ENCODE measurements at regions not wholly inside any gene's neighbourhood (a gene's known extent, or its start where the extent isn't known, plus 50 kb on each side); places are given as distances from the start of the nearest gene placed in this dataset.
"Not testable (repeated sequence)": the region's sequence is repeated elsewhere in the genome, so short reads cannot be mapped to it uniquely, and the experiment has no call there.

DNA sequence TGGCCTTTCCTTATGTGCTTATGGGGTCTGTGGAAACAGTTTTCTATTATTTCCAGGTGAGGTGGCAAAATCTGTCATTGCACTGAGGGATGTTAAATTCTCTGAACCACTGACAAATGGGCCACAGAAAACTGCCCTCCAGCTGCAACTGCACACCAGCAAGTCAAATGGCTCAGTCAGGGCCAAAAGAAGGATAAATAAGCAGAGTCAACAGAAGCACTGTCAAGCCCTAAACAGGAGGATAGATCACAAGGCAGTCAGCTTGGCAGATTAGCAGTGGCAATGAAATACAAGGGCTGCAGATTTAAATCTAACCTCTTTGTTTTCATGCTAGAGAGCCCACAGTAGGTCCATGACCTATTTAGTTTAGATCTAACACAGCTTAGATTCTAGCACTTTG, 435.6 kb downstream of the ETS1 start:
- no peak for DNase-seq
- H3K4me1 Mint-ChIP-seq (ENCODE audit: low read depth), result no peaks in the 10 kb centered on the region
- H3K27me3 Mint-ChIP-seq (ENCODE audit: low read depth), result no peaks in the 10 kb centered on the region
- ATAC-seq, result no peak
- H3K36me3 Mint-ChIP-seq (ENCODE audit: insufficient read depth), result no peaks in the 10 kb centered on the region
- no peak overlapping the region for H3K4me3 Mint-ChIP-seq
- H3K9me3 Mint-ChIP-seq, result no peaks in the 10 kb centered on the region

DNA sequence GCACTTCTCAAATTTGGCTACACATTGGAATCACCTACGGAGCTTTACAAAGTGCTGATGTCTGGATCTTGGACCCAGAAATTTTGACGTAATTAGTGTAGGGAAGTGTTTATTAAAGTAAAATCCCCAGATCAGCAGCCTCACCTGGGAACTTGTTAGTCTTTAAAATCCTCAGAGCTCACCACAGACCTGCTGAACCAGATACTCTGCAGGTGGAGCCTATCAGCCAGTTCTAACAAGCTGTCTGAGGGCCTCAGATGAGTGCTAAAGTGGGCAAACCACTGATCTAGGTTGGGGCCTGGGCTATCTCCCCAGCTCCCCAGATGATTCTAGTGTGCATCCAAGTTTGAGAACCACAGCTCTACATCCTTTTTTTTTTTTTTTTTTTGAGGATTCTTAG, 436.0 kb downstream of the ETS1 start:
- Mint-ChIP-seq H3K9me3 (no peaks in the 10 kb centered on the region), H3K27me3 (ENCODE audit: low read depth) (no peaks in the 10 kb centered on the region), H3K36me3 (ENCODE audit: insufficient read depth) (no peaks in the 10 kb centered on the region), H3K4me3 (no peak overlapping the region), H3K4me1 (ENCODE audit: low read depth) (no peaks in the 10 kb centered on the region)
- ATAC-seq (no peak), DNase-seq (no peak)

DNA sequence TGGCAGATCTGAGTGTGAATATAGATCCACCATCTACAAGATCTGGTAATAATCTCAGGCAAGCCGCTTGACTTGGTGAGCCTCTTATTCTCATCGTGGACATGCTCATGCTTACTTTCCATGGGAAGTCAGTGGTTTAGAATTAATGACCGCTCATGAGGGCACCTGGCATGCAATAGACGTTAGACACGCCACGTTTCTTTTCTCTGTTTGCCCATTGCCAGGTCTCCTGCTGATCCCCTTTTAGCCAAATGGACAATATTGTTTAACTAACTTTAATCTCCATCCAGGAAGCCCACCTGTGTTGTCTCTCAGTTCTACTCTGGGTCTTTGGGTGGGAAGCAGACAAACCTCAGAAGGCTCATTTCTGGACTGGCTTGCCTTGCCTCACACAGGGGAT, 439.1 kb downstream of the ETS1 start:
- ATAC-seq (no peak), DNase-seq (no peak)
- no peaks in the 10 kb centered on the region for H3K9me3 Mint-ChIP-seq
- no peaks in the 10 kb centered on the region for H3K4me1 Mint-ChIP-seq (ENCODE audit: low read depth)
- H3K36me3 Mint-ChIP-seq (ENCODE audit: insufficient read depth), result no peaks in the 10 kb centered on the region
- H3K27me3 Mint-ChIP-seq (ENCODE audit: low read depth), result no peaks in the 10 kb centered on the region
- H3K4me3 Mint-ChIP-seq, result no peak overlapping the region

DNA sequence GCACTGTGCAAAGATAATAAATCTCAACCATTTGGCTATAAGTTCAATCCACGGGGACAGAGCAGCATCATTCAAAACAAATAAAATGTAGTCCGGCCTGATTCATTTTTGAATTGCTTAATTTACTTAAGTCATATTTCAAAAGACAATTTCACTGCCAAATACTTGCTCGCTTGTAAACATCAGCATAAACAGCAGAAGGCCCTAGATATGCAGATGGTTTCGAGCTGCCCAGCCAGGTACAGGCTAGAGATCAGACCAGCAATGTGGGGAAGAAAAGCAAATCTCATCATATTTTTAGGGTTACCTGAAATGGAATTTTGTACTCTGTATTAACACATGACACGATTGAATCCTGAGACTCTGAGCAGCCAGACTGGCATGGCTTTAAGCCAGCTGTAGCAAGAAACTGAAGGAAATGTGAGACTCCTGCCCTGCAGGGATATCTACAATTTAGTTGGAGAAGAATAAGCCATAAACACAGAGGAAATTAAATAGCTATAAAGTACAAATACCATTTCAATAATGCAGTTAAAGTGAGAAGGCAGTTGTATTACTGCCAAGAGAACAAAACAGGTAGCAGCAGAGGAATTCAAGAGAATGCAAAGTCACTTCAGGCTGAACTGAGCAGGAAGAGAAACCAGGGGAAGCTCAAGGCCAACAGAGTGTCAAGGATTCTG, 440.3 kb downstream of the ETS1 start:
- Mint-ChIP-seq H3K36me3 (ENCODE audit: insufficient read depth) (no peaks in the 10 kb centered on the region), H3K4me1 (ENCODE audit: low read depth) (no peaks in the 10 kb centered on the region), H3K9me3 (no peaks in the 10 kb centered on the region), H3K27me3 (ENCODE audit: low read depth) (no peaks in the 10 kb centered on the region), H3K4me3 (no peak overlapping the region)
- ATAC-seq (no peak), DNase-seq (no peak)

DNA sequence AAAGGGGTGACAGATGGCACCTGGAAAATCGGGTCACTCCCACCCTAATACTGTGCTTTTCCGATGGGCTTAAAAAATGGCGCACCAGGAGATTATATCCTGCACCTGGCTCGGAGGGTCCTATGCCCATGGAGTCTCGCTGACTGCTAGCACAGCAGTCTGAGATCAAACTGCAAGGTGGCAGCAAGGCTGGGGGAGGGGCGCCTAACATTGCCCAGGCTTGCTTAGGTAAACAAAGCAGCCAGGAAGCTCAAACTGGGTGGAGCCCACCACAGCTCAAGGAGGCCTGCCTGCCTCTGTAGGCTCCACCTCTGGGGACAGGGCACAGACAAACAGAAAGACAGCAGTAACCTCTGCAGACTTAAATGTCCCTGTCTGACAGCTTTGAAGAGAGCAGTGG, 447.1 kb downstream of the ETS1 start:
- not testable (repeated sequence) for H3K4me3 Mint-ChIP-seq; DNase-seq; ATAC-seq; H3K9me3 Mint-ChIP-seq; H3K27me3 Mint-ChIP-seq (ENCODE audit: low read depth); H3K36me3 Mint-ChIP-seq (ENCODE audit: insufficient read depth)
- peaks cover 17% of the 10 kb centered on the region for H3K4me1 Mint-ChIP-seq (ENCODE audit: low read depth)

DNA sequence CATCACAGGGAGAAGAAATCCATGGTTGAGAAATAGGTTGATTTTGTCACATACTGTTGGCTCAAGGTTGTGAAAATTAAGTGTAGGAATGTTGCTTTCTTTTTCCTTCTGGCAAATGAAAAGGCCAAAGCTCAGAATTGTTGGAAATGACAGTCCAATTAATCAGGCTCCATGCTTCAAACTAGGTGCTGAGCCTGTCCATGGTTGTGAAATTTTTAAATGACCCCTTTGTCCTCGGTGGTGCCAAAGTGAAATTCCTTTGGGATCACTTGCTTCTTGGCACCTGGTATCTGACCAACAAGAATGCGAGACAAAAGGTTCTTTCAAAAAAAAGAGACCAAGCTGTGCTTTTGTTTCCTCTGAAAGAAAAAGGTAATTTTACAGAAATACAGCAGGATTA, 451.9 kb downstream of the ETS1 start:
- H3K27me3 Mint-ChIP-seq (ENCODE audit: low read depth), result peaks cover 3% of the 10 kb centered on the region
- DNase-seq, result no peak
- no peak overlapping the region for H3K4me3 Mint-ChIP-seq
- ATAC-seq, result no peak
- peaks cover 1% of the 10 kb centered on the region for H3K36me3 Mint-ChIP-seq (ENCODE audit: insufficient read depth)
- H3K4me1 Mint-ChIP-seq (ENCODE audit: low read depth), result peaks cover 17% of the 10 kb centered on the region
- peaks cover 9% of the 10 kb centered on the region for H3K9me3 Mint-ChIP-seq

DNA sequence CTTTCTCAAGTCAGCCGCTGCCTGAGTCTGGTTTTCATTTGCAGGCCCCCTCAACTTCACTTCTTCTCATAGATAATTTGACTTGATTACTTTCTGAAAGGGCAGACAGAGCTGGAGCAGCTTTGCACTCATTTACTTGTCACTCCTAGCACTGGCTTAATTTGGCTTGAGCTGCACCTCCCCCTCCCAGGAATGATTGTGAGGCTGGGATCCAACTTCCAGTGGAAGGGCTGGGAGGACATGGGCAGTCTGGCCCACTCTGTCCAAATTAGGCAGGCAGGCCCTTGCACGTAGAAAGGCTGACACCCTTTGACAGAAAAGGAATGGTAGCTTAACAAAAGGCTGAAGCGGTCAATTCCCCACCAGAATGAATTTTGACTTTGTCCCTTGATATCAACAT, 453.9 kb downstream of the ETS1 start:
- no peaks in the 10 kb centered on the region for H3K36me3 Mint-ChIP-seq (ENCODE audit: insufficient read depth)
- DNase-seq, result no peak
- H3K4me1 Mint-ChIP-seq (ENCODE audit: low read depth), result no peaks in the 10 kb centered on the region
- H3K9me3 Mint-ChIP-seq, result no peaks in the 10 kb centered on the region
- H3K27me3 Mint-ChIP-seq (ENCODE audit: low read depth), result peaks cover 3% of the 10 kb centered on the region
- ATAC-seq, result no peak
- no peak overlapping the region for H3K4me3 Mint-ChIP-seq

DNA sequence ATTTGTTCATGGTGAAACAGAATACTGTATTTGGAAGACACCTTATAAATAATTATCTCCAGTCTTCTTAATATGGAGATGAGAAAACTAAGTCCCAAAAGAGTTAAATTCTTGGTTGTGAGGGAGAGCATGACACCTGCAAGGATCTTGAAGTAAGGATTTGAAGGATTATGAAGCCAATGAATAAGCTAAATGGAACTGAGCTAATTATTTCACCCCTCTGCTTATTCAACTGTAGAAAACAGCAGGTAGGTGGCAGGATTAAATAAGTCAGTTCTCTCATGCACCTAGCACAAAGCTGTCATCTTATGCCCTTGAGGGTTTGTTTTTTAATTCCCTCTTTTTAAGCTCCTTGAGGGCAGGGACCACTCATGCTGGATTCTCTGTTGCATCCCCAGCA, 457.3 kb downstream of the ETS1 start:
- H3K4me3 Mint-ChIP-seq, result no peak overlapping the region
- no peak for DNase-seq
- H3K36me3 Mint-ChIP-seq (ENCODE audit: insufficient read depth), result no peaks in the 10 kb centered on the region
- ATAC-seq, result no peak
- H3K27me3 Mint-ChIP-seq (ENCODE audit: low read depth), result no peaks in the 10 kb centered on the region
- no peaks in the 10 kb centered on the region for H3K4me1 Mint-ChIP-seq (ENCODE audit: low read depth)
- no peaks in the 10 kb centered on the region for H3K9me3 Mint-ChIP-seq

DNA sequence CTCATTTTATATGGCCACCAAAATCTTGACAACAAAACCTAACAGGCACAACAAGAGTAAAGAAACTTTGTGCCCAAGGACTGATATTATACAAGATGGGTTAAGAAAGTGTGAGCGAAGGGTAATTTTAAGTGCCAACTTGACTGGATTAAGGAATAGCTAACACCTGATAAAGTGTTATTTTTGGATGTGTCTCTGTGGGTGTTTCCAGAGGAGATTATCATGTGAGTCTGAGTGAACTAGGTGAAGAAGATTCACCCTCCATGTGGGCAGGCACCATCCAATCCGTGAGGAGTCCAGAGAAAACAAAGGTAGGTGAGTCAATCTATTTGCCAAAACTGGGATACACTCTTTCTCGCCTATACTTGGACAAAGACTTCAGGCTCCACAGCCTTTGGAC, 461.6 kb downstream of the ETS1 start:
- Mint-ChIP-seq H3K36me3 (ENCODE audit: insufficient read depth) (no peaks in the 10 kb centered on the region), H3K4me1 (ENCODE audit: low read depth) (no peaks in the 10 kb centered on the region), H3K4me3 (no peak overlapping the region), H3K27me3 (ENCODE audit: low read depth) (no peaks in the 10 kb centered on the region), H3K9me3 (no peaks in the 10 kb centered on the region)
- ATAC-seq (no peak), DNase-seq (no peak)

DNA sequence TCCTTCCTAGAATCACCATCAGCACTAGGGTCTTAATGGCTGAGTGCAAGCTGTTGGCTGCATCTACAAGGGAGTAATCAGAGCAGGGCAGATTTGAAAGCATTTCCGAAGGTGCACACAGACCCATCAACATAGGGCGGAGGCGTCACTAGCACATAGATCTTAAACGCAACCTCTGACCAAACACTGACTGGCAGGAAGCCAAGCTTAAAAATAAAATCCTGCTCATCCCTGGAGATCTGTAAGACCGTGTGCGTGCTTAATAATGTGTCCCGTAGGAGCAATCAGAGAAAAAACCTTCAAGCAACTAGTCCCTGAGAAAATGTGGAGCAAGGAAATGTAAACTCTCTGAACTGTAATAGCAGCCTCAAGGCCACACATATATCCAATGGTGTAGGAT, 470.5 kb downstream of the ETS1 start:
- no peaks in the 10 kb centered on the region for H3K4me1 Mint-ChIP-seq (ENCODE audit: low read depth)
- no peak overlapping the region for H3K4me3 Mint-ChIP-seq
- H3K27me3 Mint-ChIP-seq (ENCODE audit: low read depth), result no peaks in the 10 kb centered on the region
- ATAC-seq (no peak), DNase-seq (no peak)
- peaks cover 5% of the 10 kb centered on the region for H3K9me3 Mint-ChIP-seq
- no peaks in the 10 kb centered on the region for H3K36me3 Mint-ChIP-seq (ENCODE audit: insufficient read depth)

DNA sequence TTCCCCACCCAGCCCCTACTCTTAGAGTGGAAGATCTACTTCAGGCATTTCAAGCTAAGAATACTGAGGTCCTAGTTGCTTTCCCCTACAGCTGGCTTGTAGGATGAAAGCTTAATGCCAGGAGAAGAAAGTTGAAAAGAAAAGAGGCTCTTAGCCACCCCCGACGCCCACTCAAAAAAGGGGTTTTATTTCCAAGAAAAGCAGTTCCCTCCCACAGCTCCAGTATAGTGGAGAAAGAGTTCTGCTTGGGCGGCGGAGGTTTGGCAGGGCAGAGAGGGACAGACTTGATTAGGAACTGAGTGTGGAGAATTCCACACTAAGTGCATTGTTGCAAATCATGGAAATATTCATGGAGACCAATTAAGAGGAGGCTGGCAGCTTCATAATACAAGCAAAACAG, 470.9 kb downstream of the ETS1 start:
- Mint-ChIP-seq H3K9me3 (peaks cover 7% of the 10 kb centered on the region), H3K27me3 (ENCODE audit: low read depth) (no peaks in the 10 kb centered on the region), H3K4me1 (ENCODE audit: low read depth) (no peaks in the 10 kb centered on the region), H3K36me3 (ENCODE audit: insufficient read depth) (no peaks in the 10 kb centered on the region), H3K4me3 (no peak overlapping the region)
- DNase-seq (no peak), ATAC-seq (no peak)

DNA sequence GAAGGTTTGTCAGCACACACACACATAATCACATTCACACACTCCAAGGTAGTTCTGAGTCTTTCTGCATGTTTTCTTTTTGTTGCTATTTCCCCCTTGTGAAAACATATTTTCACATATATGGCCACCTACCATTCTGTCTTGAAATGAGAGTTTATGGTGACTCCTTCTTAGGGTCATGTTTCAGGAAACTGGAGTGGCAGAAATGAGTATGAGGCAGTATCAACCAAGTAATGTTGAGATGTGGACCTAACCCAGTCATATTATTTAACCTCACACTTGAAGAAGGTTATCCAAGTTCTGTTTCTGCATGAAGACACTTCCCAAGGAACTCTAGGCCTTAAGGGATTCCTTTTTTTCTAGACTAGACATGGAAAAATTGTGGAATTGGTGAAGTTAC, 481.4 kb downstream of the ETS1 start:
- Mint-ChIP-seq H3K4me1 (ENCODE audit: low read depth) (peaks cover 11% of the 10 kb centered on the region), H3K9me3 (peaks cover 5% of the 10 kb centered on the region), H3K36me3 (ENCODE audit: insufficient read depth) (no peaks in the 10 kb centered on the region), H3K27me3 (ENCODE audit: low read depth) (peaks cover 2% of the 10 kb centered on the region), H3K4me3 (no peak overlapping the region)
- DNase-seq (no peak), ATAC-seq (peak in 1 of 2 donors; percentile 14)

DNA sequence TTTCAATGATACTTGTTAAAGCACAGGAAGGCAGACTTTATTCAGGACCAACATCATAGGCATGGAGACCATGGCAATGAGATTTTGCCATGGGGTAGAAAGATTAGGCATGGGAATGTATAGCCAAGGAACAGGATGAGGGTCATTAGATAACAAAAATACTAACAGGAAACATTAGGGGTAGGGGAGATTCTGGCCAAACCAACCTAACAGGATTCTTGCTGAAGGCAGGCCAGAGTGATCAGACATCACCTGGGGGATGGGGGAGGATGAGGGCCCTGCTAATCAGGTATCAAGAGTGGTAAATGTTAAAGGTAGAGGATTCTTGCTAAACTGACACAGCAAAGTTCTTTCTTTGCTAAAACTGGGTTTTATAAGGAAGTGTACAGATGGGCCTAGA, 481.8 kb downstream of the ETS1 start:
- Mint-ChIP-seq H3K4me1 (ENCODE audit: low read depth) (peaks cover 11% of the 10 kb centered on the region), H3K36me3 (ENCODE audit: insufficient read depth) (no peaks in the 10 kb centered on the region), H3K9me3 (peaks cover 5% of the 10 kb centered on the region), H3K4me3 (no peak overlapping the region), H3K27me3 (ENCODE audit: low read depth) (peaks cover 2% of the 10 kb centered on the region)
- no peak for DNase-seq
- no peak for ATAC-seq

DNA sequence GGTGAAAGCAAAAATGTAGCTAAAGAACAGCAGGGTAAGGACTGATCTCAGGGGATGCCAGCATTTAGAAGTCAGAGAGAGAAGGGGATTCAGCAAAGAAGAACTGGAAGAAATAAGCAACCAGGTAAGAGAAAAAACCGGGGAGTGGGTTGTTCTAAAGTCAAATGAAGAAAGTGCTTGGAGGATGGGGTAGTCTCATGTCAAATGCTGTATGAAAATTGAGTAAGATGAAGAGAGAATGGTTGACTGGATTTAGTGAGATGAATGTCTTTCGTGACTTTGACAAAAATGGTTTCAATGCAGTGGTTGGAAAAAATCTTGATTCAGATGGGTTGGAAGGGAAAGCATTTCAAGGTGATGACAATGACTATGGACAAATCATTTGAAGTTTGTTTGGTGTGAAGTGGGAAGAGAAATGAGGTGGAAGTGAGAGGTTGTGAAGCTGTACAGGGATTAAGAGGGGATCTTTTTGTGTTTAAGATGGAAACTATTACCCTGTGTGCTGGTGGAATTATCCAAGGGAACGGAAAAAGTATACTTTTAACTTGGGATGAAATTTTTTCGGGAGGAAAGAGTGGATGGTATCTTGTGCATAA, 484.0 kb downstream of the ETS1 start:
- peaks cover 3% of the 10 kb centered on the region for H3K27me3 Mint-ChIP-seq (ENCODE audit: low read depth)
- ATAC-seq (peak; percentile 37 to 43), DNase-seq (no peak)
- H3K4me1 Mint-ChIP-seq (ENCODE audit: low read depth), result peaks cover 21% of the 10 kb centered on the region
- peaks cover 2% of the 10 kb centered on the region for H3K9me3 Mint-ChIP-seq
- H3K4me3 Mint-ChIP-seq, result no peak overlapping the region
- no peaks in the 10 kb centered on the region for H3K36me3 Mint-ChIP-seq (ENCODE audit: insufficient read depth)

DNA sequence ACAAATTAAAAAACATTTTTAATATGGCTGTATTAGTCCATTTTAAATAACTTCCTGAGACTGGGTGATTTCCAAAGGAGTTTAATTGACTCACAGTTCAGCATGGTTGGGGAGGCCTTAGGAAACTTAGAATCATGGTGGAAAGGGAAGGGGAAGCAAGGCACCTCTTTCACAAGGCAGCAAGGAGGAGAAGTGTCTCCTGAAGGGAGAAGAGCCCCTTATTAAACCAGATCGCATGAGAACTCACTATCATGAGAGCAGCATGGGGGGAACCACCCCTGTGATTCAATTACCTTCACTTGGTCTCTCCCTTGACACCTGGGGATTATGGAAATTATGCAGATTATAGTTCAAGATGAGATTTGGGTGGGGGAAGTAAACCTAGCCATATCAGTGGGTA, 488.6 kb downstream of the ETS1 start:
- peaks cover 3% of the 10 kb centered on the region for H3K27me3 Mint-ChIP-seq (ENCODE audit: low read depth)
- no peak for ATAC-seq
- H3K4me1 Mint-ChIP-seq (ENCODE audit: low read depth), result peaks cover 23% of the 10 kb centered on the region
- peak overlapping the region; percentile 17 for H3K4me3 Mint-ChIP-seq
- no peaks in the 10 kb centered on the region for H3K9me3 Mint-ChIP-seq
- no peak for DNase-seq
- no peaks in the 10 kb centered on the region for H3K36me3 Mint-ChIP-seq (ENCODE audit: insufficient read depth)
